Astrocyte of the cerebellum (primary cell): ENCODE measurements at regions not wholly inside any gene's neighbourhood (a gene's known extent, or its start where the extent isn't known, plus 50 kb on each side); places are given as distances from the start of the nearest gene placed in this dataset.

Experiments
- DNase-seq: peaks from one replicate; pipeline ENCODE4 v3.0.0-alpha.2; 2011; ENCODE audit warnings: low read depth
- H3K4me3 ChIP-seq: 2 replicates; pipeline ENCODE4 v1.5.1; 2011; ENCODE audit warnings: mild to moderate bottlenecking, low read depth, low read length, moderate library complexity
- in situ Hi-C: cut with HindIII; loops from 2 replicates; pipeline ENCODE4 v1.10.0; 2017; ENCODE audit warnings: low sequenced_read_pairs
- TF ChIP-seq, protein P1 (sequence below): IDR thresholded peaks from 2 replicates; pipeline ENCODE4 v1.5.1; 2012; ENCODE audit warnings: low read length, low read depth, moderate library complexity, mild to moderate bottlenecking; ENCODE audit errors: missing control alignments

DNA sequence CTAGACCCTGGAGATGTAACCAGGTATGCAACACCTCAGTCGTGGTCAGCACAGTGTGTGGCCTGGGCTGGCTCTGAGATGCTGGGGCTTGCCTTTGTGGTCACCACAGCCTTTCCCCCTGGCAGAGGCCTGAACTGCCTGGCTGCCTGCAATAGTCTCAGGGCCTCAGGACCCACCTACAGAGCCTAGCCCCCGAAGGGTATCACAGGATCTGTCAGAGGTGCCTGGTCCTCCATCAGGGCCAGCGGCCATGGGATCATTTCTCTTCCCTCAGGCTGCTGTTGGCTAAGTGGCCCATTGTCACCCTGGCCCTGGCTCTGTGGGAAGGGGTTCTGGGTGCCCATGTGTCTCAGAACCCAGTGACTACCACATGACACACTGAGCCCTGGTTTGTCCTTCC lies 141.6 kb downstream of the CYP26A1 start:
- H3K4me3 ChIP-seq, result no peak overlapping the region
- in situ Hi-C loops, result no loop called here
- DNase-seq, result no peak
- TF ChIP-seq, protein P1, sequence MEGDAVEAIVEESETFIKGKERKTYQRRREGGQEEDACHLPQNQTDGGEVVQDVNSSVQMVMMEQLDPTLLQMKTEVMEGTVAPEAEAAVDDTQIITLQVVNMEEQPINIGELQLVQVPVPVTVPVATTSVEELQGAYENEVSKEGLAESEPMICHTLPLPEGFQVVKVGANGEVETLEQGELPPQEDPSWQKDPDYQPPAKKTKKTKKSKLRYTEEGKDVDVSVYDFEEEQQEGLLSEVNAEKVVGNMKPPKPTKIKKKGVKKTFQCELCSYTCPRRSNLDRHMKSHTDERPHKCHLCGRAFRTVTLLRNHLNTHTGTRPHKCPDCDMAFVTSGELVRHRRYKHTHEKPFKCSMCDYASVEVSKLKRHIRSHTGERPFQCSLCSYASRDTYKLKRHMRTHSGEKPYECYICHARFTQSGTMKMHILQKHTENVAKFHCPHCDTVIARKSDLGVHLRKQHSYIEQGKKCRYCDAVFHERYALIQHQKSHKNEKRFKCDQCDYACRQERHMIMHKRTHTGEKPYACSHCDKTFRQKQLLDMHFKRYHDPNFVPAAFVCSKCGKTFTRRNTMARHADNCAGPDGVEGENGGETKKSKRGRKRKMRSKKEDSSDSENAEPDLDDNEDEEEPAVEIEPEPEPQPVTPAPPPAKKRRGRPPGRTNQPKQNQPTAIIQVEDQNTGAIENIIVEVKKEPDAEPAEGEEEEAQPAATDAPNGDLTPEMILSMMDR, result no peak

DNA sequence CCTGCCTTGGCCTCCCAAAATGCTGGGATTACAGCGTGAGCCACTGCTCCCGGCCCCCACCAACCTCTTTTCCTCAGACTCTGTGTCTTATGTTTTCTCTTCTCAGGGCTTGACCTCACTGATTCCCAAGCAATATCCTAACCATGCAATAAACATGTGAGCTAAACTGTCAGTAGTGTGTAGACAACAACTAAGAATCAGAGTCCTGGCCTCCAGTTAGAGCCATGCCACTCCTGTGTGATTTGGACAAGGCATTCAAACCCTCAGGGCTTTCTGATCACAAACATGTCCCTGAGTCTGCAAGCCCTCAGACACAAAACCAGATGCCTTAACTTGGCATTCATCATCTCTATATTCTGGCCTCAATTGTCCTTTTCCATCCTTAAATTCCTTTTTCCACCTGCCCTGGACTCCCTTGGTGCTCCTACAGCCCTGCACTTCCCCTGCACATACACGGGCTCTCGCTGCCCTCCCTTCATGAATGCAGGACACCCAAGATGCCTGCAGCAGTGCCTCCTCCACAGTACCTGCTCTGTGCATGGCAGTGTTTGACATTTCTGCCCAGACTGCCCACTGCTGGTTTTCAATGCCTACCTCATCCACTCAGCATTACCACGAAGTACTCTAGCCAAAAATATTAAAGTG lies 142.8 kb downstream of the CYP26A1 start:
- TF ChIP-seq, protein P1, result no peak
- no peak for DNase-seq
- in situ Hi-C loops, result no loop called here
- H3K4me3 ChIP-seq, result no peak overlapping the region

DNA sequence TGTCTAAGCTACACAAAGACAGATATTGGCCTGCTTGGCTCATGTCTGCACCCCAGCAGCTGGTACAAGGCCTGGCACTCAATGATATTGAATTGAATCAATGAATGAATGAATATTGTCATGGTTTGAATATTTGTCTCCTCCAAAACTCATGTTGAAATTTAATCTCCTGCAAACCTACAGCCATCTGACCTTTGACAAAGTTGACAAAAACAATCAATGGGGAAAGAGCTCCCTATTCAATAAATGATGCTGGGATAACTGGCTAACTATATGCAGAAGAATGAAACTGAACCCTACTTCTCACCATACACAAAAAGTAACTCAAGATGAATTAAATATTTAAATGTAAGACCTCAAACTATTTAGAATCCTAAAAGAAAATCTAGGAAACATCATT lies 144.7 kb downstream of the CYP26A1 start:
- TF ChIP-seq, protein P1, result no peak
- no peak for DNase-seq
- no peak overlapping the region for H3K4me3 ChIP-seq
- in situ Hi-C loops, result no loop called here

- H3K4me3 ChIP-seq, result no peak overlapping the region
- DNase-seq, result no peak
- TF ChIP-seq, protein P1, result no peak
- in situ Hi-C loops, result no loop called here
Observed at GRCh38 chr10:93219347-93219746, 145.7 kb downstream of the CYP26A1 start.

DNA sequence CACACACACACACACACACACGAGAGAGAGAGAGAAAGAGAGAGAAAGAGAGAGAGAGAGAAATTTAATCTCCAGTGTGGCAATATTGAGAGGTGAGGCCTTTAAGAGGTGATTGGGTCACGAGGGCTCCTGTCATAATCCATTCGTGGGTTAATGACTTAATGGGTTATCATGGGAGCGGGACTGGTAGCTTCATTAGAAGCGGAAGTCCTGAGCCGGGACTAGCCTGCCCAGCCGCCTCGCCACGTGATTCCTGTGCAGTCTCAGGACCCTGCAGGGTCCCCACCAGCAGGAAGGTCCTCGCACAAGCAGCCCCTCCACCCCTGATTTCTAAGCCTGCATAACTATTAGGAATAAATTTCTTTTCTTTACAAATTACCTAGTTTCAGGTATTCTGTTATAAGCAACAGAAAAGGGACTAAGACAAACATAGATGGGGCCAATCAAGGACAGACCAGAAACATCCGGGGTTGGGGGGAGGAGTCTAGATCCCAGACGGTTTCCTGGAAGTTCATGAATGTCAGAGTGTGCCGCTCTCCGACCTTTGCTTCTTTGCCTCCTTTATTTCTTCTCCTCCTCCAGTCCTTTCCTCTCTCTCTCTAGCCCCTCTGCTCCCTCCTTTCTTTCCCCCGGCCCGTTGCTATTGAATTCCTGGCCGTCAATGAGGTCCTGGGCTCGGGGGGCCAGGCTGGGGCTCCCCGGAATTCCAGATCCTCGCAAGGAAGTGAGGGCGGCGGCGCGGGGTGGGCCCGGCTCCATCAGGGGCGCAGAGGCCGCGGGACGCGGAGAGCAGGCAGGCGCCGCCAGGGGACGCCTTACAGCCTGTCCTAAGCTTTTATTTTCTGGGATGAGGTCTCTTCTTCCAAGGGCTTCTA lies 146.8 kb downstream of the CYP26A1 start:
- H3K4me3 ChIP-seq, result no peak overlapping the region
- in situ Hi-C loops, result no loop called here
- TF ChIP-seq, protein P1, result no peak
- no peak for DNase-seq

GRCh38 chr10:93221171-93221496 lies 147.4 kb downstream of the CYP26A1 start:
- no peak for DNase-seq
- no peak overlapping the region for H3K4me3 ChIP-seq
- in situ Hi-C loops, result no loop called here
- TF ChIP-seq, protein P1, result no peak
